Activated CD4-positive, alpha-beta T cell treated with anti-CD3 and anti-CD28 coated beads for 48 hours (primary cell): ENCODE measurements at regions not wholly inside any gene's neighbourhood (a gene's known extent, or its start where the extent isn't known, plus 50 kb on each side); places are given as distances from the start of the nearest gene placed in this dataset.
"Not testable (repeated sequence)": the region's sequence is repeated elsewhere in the genome, so short reads cannot be mapped to it uniquely, and the experiment has no call there.

ENCODE experiments used
- DNase-seq: peaks from one replicate; pipeline ENCODE4 v3.0.0-alpha.2; 2020

- DNase-seq = not testable (repeated sequence)
These were observed 119.5 kb downstream of the IGLL1 start for GRCh38 chr22:23460517-23461031.

GRCh38 chr22:23459645-23460516, 120.2 kb downstream of the IGLL1 start:
- DNase-seq = not testable (repeated sequence)

- no peak for DNase-seq
These were observed 121.2 kb downstream of the IGLL1 start for GRCh38 chr22:23458663-23459541.

GRCh38 chr22:23457380-23457985, 122.6 kb downstream of the IGLL1 start:
- no peak for DNase-seq

- not testable (repeated sequence) for DNase-seq
These were observed 123.3 kb downstream of the IGLL1 start for GRCh38 chr22:23456666-23457379.

- not testable (repeated sequence) for DNase-seq
These were observed 125.7 kb downstream of the IGLL1 start for GRCh38 chr22:23454345-23454744.

GRCh38 chr22:23453277-23453676, 126.8 kb downstream of the IGLL1 start:
- DNase-seq = no peak

GRCh38 chr22:23452231-23453010, 127.7 kb downstream of the IGLL1 start:
- no peak for DNase-seq

GRCh38 chr22:23451452-23452230, 128.4 kb downstream of the IGLL1 start:
- not testable (repeated sequence) for DNase-seq

GRCh38 chr22:23450821-23451220, 129.3 kb downstream of the IGLL1 start:
- not testable (repeated sequence) for DNase-seq

- DNase-seq = no peak
These were observed 129.7 kb downstream of the IGLL1 start for GRCh38 chr22:23450434-23450795.

GRCh38 chr22:23449748-23450433, 130.2 kb downstream of the IGLL1 start:
- not testable (repeated sequence) for DNase-seq

GRCh38 chr22:23448499-23449288, 131.4 kb downstream of the IGLL1 start:
- not testable (repeated sequence) for DNase-seq

GRCh38 chr22:23446796-23447350, 133.2 kb downstream of the IGLL1 start:
- DNase-seq = no peak

- not testable (repeated sequence) for DNase-seq
These were observed 133.9 kb downstream of the IGLL1 start for GRCh38 chr22:23446194-23446593.

- DNase-seq = not testable (repeated sequence)
These were observed 136.2 kb downstream of the IGLL1 start for GRCh38 chr22:23443905-23444304.

GRCh38 chr22:23439581-23439980, 140.5 kb downstream of the IGLL1 start:
- not testable (repeated sequence) for DNase-seq

GRCh38 chr22:23438216-23438615, 141.9 kb downstream of the IGLL1 start:
- no peak for DNase-seq

GRCh38 chr22:23437779-23438178, 142.3 kb downstream of the IGLL1 start:
- no peak for DNase-seq
